Upper lobe of left lung (tissue), 6 donors: ENCODE measurements at regions not wholly inside any gene's neighbourhood (a gene's known extent, or its start where the extent isn't known, plus 50 kb on each side); places are given as distances from the start of the nearest gene placed in this dataset.

Source experiments
- ATAC-seq, 2 donors: fragments of 200-7000 bp; cut with Tn5 transposase; one replicate each; pipeline ENCODE4 v1.9.1; 2022; ENCODE audit warnings: mild to moderate bottlenecking in 2 of 2, moderate library complexity in 2 of 2; ENCODE audit not compliant: low FRiP score in 2 of 2
- DNase-seq, 2 donors: peaks; one replicate each; pipeline ENCODE4 v3.0.0-alpha.2; 2019 to 2020
- H3K27ac ChIP-seq, 4 donors: fragments of 200-600 bp; sonication (generic); one replicate each; pipeline ENCODE4 v1.5.1; 2016 to 2019
- H3K27me3 ChIP-seq, 4 donors: fragments of 200-600 bp; sonication (generic); one replicate each; pipeline ENCODE4 v1.5.1; 2017 to 2019
- H3K36me3 ChIP-seq, 4 donors: fragments of 200-600 bp; sonication (generic); one replicate each; pipeline ENCODE4 v1.5.1; 2016 to 2019
- H3K4me1 ChIP-seq, 4 donors: fragments of 200-600 bp; sonication (generic); one replicate each; pipeline ENCODE4 v1.5.1; 2018 to 2019
- H3K4me3 ChIP-seq, 4 donors: fragments of 200-600 bp; sonication (generic); one replicate each; pipeline ENCODE4 v1.5.1; 2017 to 2019; ENCODE audit warnings: mild to moderate bottlenecking in 2 of 4, moderate library complexity in 1 of 4
- H3K9me3 ChIP-seq, 4 donors: fragments of 200-600 bp; sonication (generic); one replicate each; pipeline ENCODE4 v1.5.1; 2018 to 2019
- EP300 ChIP-seq, 4 donors: sonication (generic); formaldehyde crosslinking; IDR thresholded peaks; one replicate each; pipeline ENCODE4 v1.5.1; 2017; ENCODE audit warnings: antibody characterized with exemption in 4 of 4, control low read depth in 2 of 4
- POLR2A ChIP-seq, 4 donors: fragments of 450-650 bp; IDR thresholded peaks; one replicate each; pipeline ENCODE4 v1.5.1; 2016 to 2017; ENCODE audit warnings: antibody characterized with exemption in 4 of 4, mild to moderate bottlenecking in 2 of 4
- POLR2AphosphoS5 ChIP-seq, 2 donors: sonication (generic); formaldehyde crosslinking; IDR thresholded peaks; one replicate each; pipeline ENCODE4 v1.5.1; 2017; ENCODE audit warnings: antibody characterized with exemption in 2 of 2
- WGBS, 2 donors: methylation state at CpG; one replicate each; pipeline ENCODE4 v1.1.5; 2017 to 2018; 5-methylcytosine and 5-hydroxymethylcytosine counted together
- TF ChIP-seq, protein P1 (sequence below), 6 experiments: fragments of 450-650 bp in 4 of 6; fragments of 200-600 bp in 2 of 6; sonication (generic) in 2 of 6; IDR thresholded peaks; one replicate each; pipeline ENCODE4 v1.5.1; 2016 to 2019; ENCODE audit warnings: antibody characterized with exemption in 6 of 6
- donor health status: DM: no; HTN: no; CAD: no; lungs with moderate emphysema.
- donor health status: DM: no; HTN: yes; CAD: no; lungs with severe emphysema.

DNA sequence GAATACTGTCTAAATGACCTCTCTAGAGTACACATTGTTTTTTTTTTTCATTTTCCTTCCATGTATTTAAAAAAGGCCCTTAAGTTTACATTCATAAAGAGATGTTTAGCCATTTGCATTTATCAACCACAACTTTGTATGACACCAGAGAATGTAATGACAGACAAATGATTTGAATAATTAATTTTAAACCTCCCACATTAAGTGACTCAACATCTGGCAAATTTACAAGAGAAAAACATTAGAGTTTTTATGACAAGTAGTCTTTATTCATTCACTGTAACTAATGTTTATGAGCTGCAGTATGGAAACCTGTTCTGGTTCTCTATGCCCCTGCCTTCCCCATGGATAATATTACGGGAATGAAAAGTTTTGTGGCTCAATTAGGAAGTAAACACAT is 1093.8 kb upstream of the CDH9 start:
- H3K9me3 ChIP-seq, result no peaks in the 10 kb centered on the region
- no peaks in the 10 kb centered on the region for H3K36me3 ChIP-seq
- no peak for DNase-seq
- H3K4me1 ChIP-seq, result no peaks in the 10 kb centered on the region
- ATAC-seq, result no peak
- no peak overlapping the region for H3K4me3 ChIP-seq
- H3K27ac ChIP-seq, result no peak overlapping the region
- TF ChIP-seq POLR2A (IDR thresholded peaks at IDR 0.05), result no peak
- TF ChIP-seq EP300 (IDR thresholded peaks at IDR 0.05), result no peak
- TF ChIP-seq, protein P1, sequence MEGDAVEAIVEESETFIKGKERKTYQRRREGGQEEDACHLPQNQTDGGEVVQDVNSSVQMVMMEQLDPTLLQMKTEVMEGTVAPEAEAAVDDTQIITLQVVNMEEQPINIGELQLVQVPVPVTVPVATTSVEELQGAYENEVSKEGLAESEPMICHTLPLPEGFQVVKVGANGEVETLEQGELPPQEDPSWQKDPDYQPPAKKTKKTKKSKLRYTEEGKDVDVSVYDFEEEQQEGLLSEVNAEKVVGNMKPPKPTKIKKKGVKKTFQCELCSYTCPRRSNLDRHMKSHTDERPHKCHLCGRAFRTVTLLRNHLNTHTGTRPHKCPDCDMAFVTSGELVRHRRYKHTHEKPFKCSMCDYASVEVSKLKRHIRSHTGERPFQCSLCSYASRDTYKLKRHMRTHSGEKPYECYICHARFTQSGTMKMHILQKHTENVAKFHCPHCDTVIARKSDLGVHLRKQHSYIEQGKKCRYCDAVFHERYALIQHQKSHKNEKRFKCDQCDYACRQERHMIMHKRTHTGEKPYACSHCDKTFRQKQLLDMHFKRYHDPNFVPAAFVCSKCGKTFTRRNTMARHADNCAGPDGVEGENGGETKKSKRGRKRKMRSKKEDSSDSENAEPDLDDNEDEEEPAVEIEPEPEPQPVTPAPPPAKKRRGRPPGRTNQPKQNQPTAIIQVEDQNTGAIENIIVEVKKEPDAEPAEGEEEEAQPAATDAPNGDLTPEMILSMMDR (IDR thresholded peaks at IDR 0.05), result no peak
- no peak for TF ChIP-seq POLR2AphosphoS5 (IDR thresholded peaks at IDR 0.05)
- WGBS, 2 donors, result 46 to 58% methylated on average over 1 of the region's 1 CpG
- H3K27me3 ChIP-seq, result no peaks in the 10 kb centered on the region

DNA sequence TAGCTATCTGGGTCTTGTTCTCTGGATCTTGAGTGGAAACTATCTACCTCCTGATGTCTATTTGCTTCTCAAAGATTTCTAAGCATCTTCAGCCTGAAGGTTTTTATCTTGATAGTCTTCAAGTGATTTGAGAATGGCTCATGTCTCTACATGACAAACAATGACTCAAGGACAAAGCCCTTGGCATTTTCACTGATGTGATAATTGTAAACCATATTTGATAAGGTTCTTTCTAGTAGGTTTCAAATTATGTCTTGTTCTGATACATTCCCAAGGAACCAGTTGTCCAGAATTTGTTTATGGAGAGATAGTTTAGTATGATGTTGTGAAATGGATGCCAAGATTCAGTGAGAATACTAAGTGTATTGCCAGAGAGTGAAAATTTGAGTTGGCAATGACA is 1079.3 kb upstream of the CDH9 start:
- Histone ChIP-seq H3K9me3 (no peaks in the 10 kb centered on the region), H3K4me3 (no peak overlapping the region), H3K4me1 (no peaks in the 10 kb centered on the region), H3K27me3 (no peaks in the 10 kb centered on the region), H3K36me3 (no peaks in the 10 kb centered on the region), H3K27ac (no peak overlapping the region)
- TF ChIP-seq POLR2A (IDR thresholded peaks at IDR 0.05) (no peak), EP300 (IDR thresholded peaks at IDR 0.05) (no peak), POLR2AphosphoS5 (IDR thresholded peaks at IDR 0.05) (no peak)
- TF ChIP-seq, protein P1 (IDR thresholded peaks at IDR 0.05), result no peak
- DNase-seq (no peak), ATAC-seq (no peak)

DNA sequence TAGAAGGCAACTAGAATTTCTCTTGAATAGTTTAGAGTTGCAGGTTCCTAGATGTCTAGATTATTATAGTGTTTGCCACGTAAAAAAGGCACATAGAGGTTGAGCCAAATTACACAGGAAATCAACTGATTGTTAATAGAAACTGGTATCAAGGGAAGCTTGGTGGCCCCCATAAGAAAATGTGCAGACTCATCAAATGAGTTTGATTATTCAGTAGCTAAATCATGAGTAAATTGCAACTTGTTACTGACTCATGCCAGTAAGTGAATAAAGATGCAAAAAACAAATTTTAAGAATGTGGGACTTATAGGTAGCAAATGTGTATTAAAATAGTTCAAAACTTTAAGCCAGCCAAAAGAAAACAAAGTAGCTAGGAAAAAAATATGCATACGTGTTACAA is 1078.9 kb upstream of the CDH9 start:
- Histone ChIP-seq H3K27ac (no peak overlapping the region), H3K4me3 (no peak overlapping the region), H3K27me3 (no peaks in the 10 kb centered on the region), H3K36me3 (no peaks in the 10 kb centered on the region), H3K9me3 (no peaks in the 10 kb centered on the region), H3K4me1 (no peaks in the 10 kb centered on the region)
- ATAC-seq, result no peak
- TF ChIP-seq, protein P1 (IDR thresholded peaks at IDR 0.05), result no peak
- no peak for TF ChIP-seq POLR2A (IDR thresholded peaks at IDR 0.05)
- no peak for TF ChIP-seq POLR2AphosphoS5 (IDR thresholded peaks at IDR 0.05)
- no peak for TF ChIP-seq EP300 (IDR thresholded peaks at IDR 0.05)
- WGBS, 2 donors, result 67 to 70% methylated on average over 2 of the region's 2 CpGs
- no peak for DNase-seq

DNA sequence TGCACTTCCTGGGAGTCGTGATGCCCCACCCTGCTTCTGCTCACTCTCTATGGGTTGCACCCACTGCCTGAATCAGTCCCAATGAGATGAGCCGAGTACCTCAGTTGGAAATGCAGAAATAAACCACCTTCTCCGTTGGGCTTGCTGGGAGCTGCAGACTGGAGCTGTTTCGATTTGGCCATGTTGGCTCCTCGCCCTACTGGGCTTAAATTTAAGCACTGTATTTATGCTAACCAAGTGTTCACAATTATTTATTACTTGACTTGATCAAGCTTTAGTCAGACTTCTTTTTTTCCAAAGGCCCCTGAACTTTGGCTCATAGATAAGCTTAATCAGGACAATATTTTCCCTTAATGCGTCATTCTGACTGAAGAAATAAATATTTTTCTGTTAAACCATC is 1072.4 kb upstream of the CDH9 start:
- ATAC-seq, result no peak
- Histone ChIP-seq H3K4me1 (no peaks in the 10 kb centered on the region), H3K27me3 (no peaks in the 10 kb centered on the region), H3K36me3 (no peaks in the 10 kb centered on the region), H3K4me3 (no peak overlapping the region), H3K27ac (no peak overlapping the region), H3K9me3 (no peaks in the 10 kb centered on the region)
- TF ChIP-seq, protein P1 (IDR thresholded peaks at IDR 0.05), result no peak
- TF ChIP-seq POLR2A (IDR thresholded peaks at IDR 0.05), result no peak
- TF ChIP-seq POLR2AphosphoS5 (IDR thresholded peaks at IDR 0.05), result no peak
- no peak for TF ChIP-seq EP300 (IDR thresholded peaks at IDR 0.05)
- 72 to 73% methylated on average over 6 of the region's 6 CpGs for WGBS, 2 donors
- DNase-seq, result no peak

DNA sequence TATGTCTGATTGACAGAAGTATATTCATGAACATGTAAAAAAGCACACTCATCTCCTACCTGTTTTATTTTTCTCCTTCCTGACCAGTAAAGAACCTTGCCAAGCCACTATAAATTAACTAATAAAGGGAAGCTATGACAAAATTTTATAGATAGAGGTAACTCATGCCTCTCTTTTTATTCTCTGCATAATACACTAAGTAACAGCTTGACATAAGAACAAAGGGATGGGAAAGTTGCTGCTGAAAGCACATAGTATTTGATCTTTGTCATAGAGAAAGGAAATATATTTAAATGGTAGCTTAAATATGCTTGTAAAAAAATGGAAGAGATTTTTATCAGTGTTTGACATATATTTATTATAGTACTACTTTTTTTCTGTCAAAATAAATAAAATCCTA is 1065.7 kb upstream of the CDH9 start:
- H3K27me3 ChIP-seq, result no peaks in the 10 kb centered on the region

More for the DNA sequence above, 1065.7 kb upstream of the CDH9 start:
- no peak for TF ChIP-seq POLR2AphosphoS5 (IDR thresholded peaks at IDR 0.05)
- TF ChIP-seq POLR2A (IDR thresholded peaks at IDR 0.05), result no peak
- TF ChIP-seq, protein P1 (IDR thresholded peaks at IDR 0.05), result no peak
- TF ChIP-seq EP300 (IDR thresholded peaks at IDR 0.05), result no peak
- no peak overlapping the region for H3K27ac ChIP-seq
- no peaks in the 10 kb centered on the region for H3K36me3 ChIP-seq
- DNase-seq (no peak), ATAC-seq (no peak)
- H3K4me1 ChIP-seq, result no peaks in the 10 kb centered on the region
- H3K4me3 ChIP-seq, result no peak overlapping the region
- H3K9me3 ChIP-seq, result no peaks in the 10 kb centered on the region
